ENCODE measurements at regions not wholly inside any gene's neighbourhood (a gene's known extent, or its start where the extent isn't known, plus 50 kb on each side); places are given as distances from the start of the nearest gene placed in this dataset.
A peak's percentile ranks its signal among the peaks of the same experiment; 100 is the strongest.
"Not testable (repeated sequence)": the region's sequence is repeated elsewhere in the genome, so short reads cannot be mapped to it uniquely, and the experiment has no call there.

- DNase-seq: no peak
Measured at GRCh38 chr9:27818348-27818747, 245.1 kb upstream of the C9orf72 start.

DNA sequence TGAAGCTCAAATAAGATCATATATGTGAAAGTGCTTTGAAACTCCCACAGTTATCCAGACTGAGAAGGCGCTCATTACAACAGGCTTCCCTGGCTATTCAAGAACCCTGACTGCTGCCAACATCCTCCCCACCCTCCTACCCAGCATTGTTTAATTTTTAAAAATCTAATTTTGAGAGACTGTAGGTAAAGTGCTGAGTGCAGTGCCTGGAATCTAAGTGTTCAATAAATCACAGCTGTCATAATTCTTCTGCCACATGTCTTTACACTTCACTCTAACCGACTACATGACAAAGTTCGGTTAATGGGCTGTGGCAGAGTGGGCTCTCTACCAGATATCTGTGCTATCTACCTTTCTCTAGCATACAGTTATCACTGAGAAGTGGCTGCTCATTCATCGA, 255.6 kb upstream of the C9orf72 start:
- DNase-seq: no peak

DNA sequence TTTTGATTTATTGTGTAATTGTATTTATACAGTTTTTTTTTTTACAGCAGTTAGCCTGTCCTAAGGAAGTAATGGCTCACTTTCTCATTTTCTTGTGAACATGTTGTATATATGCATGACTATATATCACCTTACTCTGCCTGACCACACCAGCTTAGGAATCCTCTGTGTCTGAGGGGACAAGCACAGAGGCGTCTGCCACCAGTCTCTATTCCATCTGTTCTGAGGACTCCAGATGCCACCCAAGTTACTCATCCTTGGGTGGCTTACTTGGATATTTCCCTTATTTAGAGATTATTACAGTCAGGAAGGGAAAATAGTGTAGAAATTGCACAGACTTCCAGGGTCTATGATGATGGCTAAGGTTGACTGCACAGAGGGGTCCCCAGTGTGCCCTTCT, 256.3 kb upstream of the C9orf72 start:
- no peak for DNase-seq

GRCh38 chr9:27832108-27832507, 258.8 kb upstream of the C9orf72 start:
- DNase-seq: not testable (repeated sequence)

GRCh38 chr9:27835286-27835685, 262.0 kb upstream of the C9orf72 start:
- DNase-seq: no peak

DNA sequence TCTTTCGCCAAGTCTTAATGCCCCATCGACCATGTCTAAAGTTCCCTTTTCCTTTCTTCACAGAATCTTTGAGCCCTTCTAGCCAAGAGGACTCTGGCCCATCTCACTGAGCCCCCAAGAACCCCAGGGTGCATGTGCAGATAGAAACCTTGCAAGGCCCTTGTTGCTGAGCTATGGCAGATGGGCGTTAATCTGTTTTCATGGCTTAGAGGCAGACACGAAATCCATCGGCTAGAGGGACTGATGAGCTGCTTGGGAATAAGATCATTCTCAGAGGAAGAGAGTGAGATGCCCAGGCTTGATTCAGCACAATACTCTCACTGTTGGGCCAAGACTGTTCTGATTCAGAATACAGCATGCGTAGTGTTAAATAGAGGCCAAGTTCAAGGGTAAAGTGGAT, 262.5 kb upstream of the C9orf72 start:
- no peak for DNase-seq

- no peak for DNase-seq
Measured at GRCh38 chr9:27836661-27837401, 263.6 kb upstream of the C9orf72 start.

DNA sequence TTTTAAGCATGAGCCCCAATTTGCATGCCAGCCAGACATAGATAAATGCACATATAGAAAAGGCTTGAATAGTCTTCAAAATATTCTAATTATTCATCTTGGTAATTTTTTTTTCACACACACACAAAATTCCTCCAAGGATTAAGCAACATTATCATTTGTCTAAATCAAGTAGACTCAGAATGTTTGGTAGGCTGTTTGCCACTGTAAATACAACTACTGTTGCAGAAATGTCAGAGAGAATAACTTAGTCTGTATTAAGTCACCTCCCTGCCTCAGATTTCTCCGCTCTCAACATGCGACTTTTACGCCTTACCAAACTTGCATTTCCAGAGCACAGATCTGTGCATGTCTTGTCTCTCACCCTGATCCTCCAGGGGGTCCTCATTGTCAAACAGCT, 265.6 kb upstream of the C9orf72 start:
- DNase-seq: no peak

GRCh38 chr9:27839767-27840166, 266.5 kb upstream of the C9orf72 start:
- DNase-seq: not testable (repeated sequence)

- no peak for DNase-seq
Measured at GRCh38 chr9:27844797-27845196, 271.5 kb upstream of the C9orf72 start.

DNA sequence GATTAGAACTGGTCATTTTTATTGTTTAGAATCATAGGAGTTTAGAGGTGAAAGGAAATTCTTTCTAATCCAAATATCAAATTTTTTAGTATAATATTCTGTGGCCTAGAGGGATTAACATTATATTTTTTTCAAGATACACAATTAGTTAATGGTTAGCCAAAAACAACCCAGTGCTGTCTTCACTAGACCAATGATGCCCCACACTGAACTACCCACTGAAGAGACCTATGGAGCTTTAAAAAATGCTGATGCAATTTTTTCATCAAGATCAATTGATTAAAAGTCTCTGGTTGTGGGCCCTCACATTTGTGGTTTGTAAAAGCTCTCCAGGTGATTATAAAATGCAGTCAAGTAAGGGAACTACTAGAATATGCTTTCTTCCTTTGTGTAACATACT, 274.1 kb upstream of the C9orf72 start:
- DNase-seq: no peak

DNA sequence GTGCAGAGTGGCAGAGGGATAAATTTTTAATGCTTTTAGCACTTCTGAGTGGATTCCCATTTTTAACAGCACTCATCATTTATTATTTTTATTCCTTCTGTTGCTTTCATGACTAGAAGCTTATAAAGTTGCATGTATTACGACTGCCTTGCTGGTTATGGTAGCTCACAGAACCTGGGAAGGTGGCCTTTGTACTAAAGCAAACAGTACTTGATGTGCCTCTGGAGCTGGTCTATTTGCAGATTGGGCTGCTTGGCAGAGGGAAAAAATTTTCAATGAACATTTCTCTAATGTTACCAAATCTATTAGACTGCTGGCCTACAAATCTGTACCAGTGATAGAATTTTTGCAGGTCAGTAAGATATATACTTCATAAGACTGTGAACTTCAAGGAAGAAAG, 274.5 kb upstream of the C9orf72 start:
- no peak for DNase-seq

- no peak for DNase-seq
Measured at GRCh38 chr9:27848315-27848714, 275.0 kb upstream of the C9orf72 start.

- DNase-seq: no peak
Measured at GRCh38 chr9:27851858-27852257, 278.6 kb upstream of the C9orf72 start.

- DNase-seq: no peak
Measured at GRCh38 chr9:27853529-27853928, 280.2 kb upstream of the C9orf72 start.

- DNase-seq: no peak
Measured at GRCh38 chr9:27856054-27856453, 282.8 kb upstream of the C9orf72 start.

- no peak for DNase-seq
Measured at GRCh38 chr9:27856748-27857147, 283.5 kb upstream of the C9orf72 start.

DNA sequence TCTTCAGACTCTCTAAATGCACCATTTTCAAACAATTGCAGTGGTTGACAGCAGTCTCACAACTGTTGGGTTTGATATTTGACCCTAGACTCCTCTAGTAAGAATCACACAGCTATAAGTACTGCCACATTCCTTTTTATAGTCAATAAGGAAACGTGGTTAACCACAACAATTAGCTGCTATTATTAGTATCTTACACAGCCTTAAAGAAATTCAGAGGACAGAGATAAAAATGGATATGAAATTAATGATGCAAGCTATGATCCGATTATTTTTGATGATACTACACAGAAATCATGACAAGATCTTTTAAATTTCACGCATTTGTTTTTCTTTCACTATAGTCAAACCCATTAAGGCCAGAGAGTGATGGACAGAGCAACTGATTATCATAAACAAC, 288.6 kb upstream of the C9orf72 start:
- DNase-seq: no peak

- no peak for DNase-seq
Measured at GRCh38 chr9:27864644-27865438, 291.6 kb upstream of the C9orf72 start.

DNA sequence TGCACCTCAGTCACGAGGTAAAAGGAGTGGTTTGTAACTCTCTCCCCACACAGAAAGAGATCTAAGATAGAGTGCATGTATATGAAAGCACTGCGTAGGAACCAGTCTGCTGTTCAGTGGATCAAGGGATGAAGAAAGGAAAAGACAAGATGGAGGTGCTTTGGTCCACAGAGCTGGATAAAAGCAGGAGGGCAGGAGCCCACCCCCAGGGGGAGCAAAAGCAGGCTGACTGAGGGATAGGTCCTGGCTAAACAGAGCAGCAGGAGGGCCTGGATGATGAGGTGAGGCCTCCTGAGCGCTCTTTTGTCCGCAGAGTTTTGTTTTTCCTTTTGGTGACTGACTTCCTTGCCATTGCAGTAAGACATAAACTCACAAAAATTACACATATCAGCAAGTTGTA, 293.5 kb upstream of the C9orf72 start:
- no peak for DNase-seq

DNA sequence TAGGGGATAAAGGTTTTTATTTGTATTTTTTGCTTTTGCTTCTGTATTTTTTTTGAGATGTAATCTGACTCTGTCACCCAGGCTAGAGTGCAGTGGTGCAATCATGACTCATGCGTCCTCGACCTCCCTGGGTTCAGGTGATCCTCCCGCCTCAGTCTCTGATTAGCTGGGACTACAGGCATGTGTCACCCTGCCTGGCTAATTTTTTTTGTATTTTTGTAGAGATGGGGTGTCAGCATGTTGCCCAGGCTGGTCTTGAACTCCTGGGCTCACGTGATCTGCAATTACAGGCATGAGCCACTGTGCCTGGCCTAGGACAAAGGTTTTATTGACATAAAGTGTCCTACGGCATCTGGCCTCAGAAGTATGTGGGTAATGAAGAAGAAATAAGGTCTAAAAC, 297.1 kb upstream of the C9orf72 start:
- no peak for DNase-seq

DNA sequence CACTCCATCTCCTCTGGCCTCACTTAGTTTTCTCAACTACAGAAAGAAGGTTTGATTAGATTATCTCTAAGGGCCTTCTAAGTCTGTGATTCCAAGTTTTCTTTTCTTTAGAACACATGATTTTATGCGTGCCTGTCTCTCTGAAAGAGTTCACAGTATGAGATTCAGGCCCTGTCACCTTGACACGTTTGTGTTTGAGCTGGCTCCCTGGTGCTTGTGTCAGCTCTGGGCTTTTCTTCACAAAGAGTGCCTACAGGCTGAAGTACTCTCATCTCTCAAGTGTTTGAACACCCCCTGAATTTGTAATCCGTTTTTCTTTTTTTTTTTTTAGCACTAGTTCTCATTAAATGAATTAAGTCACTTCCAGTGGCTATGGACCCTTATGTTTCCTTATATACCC, 306.9 kb upstream of the C9orf72 start:
- DNase-seq: no peak

- DNase-seq: no peak
Measured at GRCh38 chr9:27880635-27881034, 307.4 kb upstream of the C9orf72 start.

DNA sequence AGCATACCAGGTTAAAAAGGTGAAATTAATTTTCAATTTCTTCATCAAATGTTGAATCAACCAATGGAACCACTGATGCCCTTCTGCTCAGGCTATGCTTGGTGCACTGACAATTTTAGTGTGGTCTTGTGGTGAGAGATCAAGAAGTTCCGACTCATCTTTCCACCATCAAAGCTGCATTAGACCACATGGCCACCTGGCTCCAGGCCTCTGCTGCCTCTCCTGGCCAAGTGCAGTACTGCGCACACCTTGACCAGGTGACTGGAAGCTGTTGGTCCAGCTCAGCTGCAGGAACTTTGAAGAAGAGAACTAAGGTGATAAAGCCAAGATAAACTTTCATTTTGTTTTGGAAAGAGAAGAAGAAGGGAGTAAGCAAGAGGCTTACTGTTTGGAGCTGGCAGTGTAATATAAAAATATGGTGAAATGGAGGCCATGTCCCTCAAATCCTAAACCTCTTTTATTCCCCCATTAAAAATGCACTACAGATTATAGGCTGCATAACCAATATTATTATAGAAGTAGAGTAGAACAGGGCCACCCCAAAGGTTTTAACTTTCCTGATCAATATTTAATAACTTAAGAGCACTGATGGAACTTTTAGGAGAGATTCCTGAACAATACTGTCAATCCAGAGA, 315.5 kb upstream of the C9orf72 start:
- DNase-seq: peak; percentile 67 to 72
